ENCODE measurements at regions not wholly inside any gene's neighbourhood (a gene's known extent, or its start where the extent isn't known, plus 50 kb on each side); places are given as distances from the start of the nearest gene placed in this dataset.

DNA sequence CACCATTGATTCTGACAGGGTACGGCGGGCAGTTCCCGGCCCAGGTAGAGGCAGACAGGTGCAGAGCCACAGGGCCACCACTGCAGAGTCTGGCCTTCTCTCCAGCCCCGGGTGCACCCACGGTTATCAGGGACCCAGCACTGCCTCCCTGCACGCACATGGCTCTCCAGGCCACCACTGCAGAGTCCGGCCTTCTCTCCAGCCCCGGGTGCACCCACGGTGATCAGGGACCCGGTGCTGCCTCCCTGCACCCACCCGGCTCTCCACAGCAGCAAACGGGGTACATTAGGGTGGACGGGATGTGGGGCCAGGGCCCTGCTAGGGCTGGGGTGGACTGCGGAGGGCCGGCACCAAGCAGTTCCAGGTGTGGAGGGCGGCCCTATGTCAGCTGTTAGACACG lies 272.9 kb downstream of the BRD1 start:
- TF ChIP-seq POLR2AphosphoS5 (IDR thresholded peaks at IDR 0.05; ENCODE audit: low read depth, low read length) (no peak), POLR2A (IDR thresholded peaks at IDR 0.05; ENCODE audit: low read depth, low read length) (no peak), PAX5 (IDR thresholded peaks at IDR 0.05; ENCODE audit: insufficient read depth, low read length, severe bottlenecking) (no peak), TAF1 (IDR thresholded peaks at IDR 0.05; ENCODE audit: low read depth, low read length) (no peak), POU2F2 (IDR thresholded peaks at IDR 0.05; ENCODE audit: low read depth, low read length) (no peak), SPI1 (IDR thresholded peaks at IDR 0.05; ENCODE audit: low read depth, low read length) (no peak)

Data from GM12891 (cell line).